HG03175 (cell line): ENCODE measurements at regions not wholly inside any gene's neighbourhood (a gene's known extent, or its start where the extent isn't known, plus 50 kb on each side); places are given as distances from the start of the nearest gene placed in this dataset.

ENCODE experiments used
- ATAC-seq: cut with Tn5 transposase; IDR thresholded peaks from one replicate; pipeline ENCODE4 v1.9.1; 2021; ENCODE audit warnings: mild to moderate bottlenecking, moderate library complexity; ENCODE audit not compliant: unreplicated experiment

GRCh38 chr12:89257340-89257739 is 95.0 kb downstream of the DUSP6 start:
- ATAC-seq = no peak

- ATAC-seq = no peak
Observed at GRCh38 chr12:89256060-89256459, 96.2 kb downstream of the DUSP6 start.

- no peak for ATAC-seq
Observed at GRCh38 chr12:89253488-89253887, 98.8 kb downstream of the DUSP6 start.

- ATAC-seq = no peak
Observed at GRCh38 chr12:89252284-89252683, 100.0 kb downstream of the DUSP6 start.

- no peak for ATAC-seq
Observed at GRCh38 chr12:89251342-89252271, 100.7 kb downstream of the DUSP6 start.

GRCh38 chr12:89250636-89251035 is 101.7 kb downstream of the DUSP6 start:
- no peak for ATAC-seq

GRCh38 chr12:89250213-89250612 is 102.1 kb downstream of the DUSP6 start:
- no peak for ATAC-seq

- ATAC-seq = no peak
Observed at GRCh38 chr12:89247967-89248366, 104.3 kb downstream of the DUSP6 start.

GRCh38 chr12:89247541-89247942 is 104.8 kb downstream of the DUSP6 start:
- ATAC-seq = no peak

- no peak for ATAC-seq
Observed at GRCh38 chr12:89245090-89245489, 107.2 kb downstream of the DUSP6 start.

GRCh38 chr12:89244536-89244935 is 107.8 kb downstream of the DUSP6 start:
- no peak for ATAC-seq

GRCh38 chr12:89243771-89244170 is 108.5 kb downstream of the DUSP6 start:
- ATAC-seq = no peak

GRCh38 chr12:89239534-89239933 is 112.8 kb downstream of the DUSP6 start:
- no peak for ATAC-seq

- no peak for ATAC-seq
Observed at GRCh38 chr12:89238593-89238992, 113.7 kb downstream of the DUSP6 start.

GRCh38 chr12:89237763-89238162 is 114.5 kb downstream of the DUSP6 start:
- no peak for ATAC-seq

- no peak for ATAC-seq
Observed at GRCh38 chr12:89236748-89237383, 115.4 kb downstream of the DUSP6 start.

GRCh38 chr12:89236237-89236636 is 116.1 kb downstream of the DUSP6 start:
- ATAC-seq = no peak

- ATAC-seq = no peak
Observed at GRCh38 chr12:89235189-89235993, 116.9 kb downstream of the DUSP6 start.

- ATAC-seq = no peak
Observed at GRCh38 chr12:89234324-89235114, 117.8 kb downstream of the DUSP6 start.

- ATAC-seq = no peak
Observed at GRCh38 chr12:89231686-89232085, 120.6 kb downstream of the DUSP6 start.
